NCI-H1417 treated with DMSO at 0.1 percent for 48 hours (cell line): ENCODE measurements at regions not wholly inside any gene's neighbourhood (a gene's known extent, or its start where the extent isn't known, plus 50 kb on each side); places are given as distances from the start of the nearest gene placed in this dataset.

Experiments
- DNase-seq: peaks from one replicate; lab custom pipeline; 2025; lab: John Stamatoyannopoulos, UW

DNA sequence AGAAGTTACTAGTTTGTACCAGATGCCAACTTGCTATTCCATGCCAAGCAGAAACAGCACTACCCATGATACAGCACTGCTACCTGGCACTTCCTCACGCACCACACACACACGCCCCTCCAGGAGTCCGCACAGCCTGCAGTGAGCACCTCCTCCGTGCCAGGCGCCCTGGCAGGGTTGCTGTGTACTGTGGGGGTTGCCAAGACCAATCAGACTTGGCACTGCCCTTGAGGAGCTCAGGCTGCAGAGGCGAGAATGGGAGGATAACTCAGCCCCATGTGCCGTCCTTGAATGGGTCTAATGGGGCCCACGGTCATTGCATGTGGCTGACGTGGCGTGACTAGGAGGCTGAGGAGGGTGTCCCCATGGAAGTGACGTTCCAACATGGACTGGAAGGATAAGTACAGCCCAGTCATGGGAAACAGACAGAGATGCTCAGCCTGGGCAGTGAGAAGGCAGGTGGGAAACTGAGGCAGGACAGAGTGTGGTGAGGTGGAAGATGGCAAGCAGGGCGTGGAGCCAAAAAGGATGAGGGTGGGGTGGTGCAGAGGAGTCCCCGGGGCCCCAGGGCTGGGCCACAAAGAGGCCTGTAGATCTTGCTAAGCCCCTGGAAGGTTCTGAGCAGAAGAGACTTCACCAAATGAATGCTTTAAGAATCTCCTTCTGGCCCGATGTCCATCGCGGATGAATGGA is 65.3 kb upstream of the C14orf180 start:
- no peak for DNase-seq

DNA sequence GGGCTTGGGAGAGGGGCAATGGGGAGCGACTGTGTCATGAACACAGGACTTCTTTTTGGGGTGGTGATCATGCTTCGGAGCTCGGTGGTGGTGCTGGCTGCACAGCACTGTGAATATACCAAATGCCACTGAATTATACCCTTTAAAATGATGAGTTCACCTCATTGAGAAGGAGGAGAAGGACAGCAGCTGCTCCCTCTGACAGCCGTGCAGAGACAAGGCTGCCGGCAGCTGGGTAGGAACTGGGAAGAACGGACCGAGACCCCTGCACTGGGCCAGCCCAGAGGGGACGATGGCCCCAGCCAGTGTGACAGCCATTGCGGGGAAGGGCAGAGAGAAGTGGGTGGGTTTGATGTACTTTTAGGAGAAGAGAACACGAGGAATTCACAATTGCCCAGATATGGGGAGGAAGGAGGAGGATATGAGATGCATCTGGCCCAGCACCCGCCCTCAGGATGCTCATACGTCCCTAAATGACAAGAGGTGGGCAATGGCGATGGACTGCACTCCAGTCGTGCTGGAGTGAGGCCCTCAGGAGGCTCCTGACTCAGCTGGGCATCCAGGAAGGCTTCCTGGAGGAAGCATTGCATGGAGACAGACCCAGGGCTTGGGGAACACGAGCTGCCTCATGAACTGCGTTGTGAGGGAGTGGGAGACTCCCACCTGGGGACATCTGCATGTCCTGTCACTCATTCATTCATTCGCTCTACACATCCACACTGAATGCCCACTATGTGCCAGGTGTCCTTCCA is 64.3 kb upstream of the C14orf180 start:
- DNase-seq, result no peak

DNA sequence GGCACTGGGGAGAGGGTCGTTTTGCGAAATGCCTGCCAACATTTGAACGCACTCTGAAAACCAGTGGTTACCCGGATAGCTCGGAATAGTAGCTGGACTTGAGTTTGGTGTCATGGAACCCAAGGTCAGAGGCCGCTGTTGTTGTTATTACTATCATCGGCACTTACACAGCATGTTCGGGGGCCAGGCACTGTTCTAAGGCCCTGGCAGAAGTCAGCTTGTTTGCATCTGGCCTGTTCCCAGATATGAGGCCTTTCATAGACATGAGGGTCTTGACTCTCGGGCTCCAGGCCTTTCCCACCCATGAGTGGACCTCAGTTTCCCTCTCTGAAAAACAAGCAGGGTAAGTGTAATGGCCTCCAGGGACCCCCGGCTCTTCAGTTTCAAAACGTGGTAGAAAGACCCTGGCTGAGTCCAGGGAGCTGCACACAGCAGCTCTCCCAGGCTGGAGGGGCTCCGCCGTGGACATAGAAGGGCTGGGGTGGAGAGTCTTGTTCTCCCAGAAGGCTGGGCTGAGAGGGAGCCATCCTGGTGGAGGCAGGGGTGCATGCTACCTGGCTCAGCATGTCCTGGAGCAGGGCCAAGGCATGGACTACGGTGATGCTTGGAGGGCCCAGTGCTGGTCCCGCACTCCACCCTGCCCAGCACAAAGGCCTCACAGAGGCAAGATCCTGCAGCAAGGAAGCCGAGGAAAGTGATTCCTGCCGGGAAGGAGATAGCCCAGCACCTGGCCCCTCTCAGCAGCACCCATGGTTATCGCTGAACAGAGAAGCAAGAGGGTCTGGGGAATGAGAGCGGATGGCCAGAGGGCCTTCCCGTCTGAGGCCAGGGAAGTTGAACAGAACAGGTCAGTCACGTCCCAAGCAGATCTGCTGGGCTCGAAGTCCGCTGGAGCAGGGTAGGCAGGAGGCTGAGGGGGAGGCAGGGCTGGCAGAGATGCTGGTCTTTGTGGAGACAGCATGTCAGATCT is 63.5 kb upstream of the C14orf180 start:
- DNase-seq, result no peak

DNA sequence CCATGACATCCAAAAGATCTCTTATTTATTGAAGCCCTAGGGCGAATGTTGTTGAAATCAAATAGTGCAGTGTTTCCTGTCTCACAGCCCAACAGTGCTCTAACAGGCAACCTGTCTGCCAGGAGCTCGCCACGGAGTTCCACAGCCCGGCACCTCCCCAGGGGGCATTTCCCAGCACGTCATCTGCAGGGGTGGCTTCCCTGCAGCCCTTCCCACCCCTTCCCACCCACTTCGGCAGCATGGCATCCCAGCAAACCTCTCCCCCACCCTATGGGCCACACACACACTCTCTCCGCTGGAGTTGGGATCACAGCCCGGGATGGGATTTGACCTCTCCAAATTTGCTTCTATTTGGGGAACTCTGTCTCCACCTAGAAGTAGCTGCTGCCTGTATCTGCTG is 62.7 kb upstream of the C14orf180 start:
- DNase-seq, result no peak

DNA sequence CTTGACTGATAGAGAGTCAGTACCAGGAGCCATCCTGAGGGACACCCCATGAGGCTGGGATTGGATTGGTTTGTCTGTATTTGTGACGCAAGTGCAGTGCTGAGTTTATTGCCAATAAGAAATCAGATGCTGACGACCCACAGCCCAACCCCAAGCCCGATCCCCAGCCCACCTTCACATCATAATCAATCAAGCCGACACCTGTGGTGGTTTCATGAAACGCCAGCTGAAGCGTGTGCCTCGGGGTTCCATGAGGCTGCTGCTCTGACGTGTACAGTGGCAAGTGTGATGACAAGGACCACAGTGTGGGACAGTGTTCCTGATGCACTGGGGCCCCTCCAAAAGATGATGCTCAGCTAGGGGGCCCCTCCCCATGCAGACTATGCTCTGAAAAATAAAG is 62.1 kb upstream of the C14orf180 start:
- no peak for DNase-seq

DNA sequence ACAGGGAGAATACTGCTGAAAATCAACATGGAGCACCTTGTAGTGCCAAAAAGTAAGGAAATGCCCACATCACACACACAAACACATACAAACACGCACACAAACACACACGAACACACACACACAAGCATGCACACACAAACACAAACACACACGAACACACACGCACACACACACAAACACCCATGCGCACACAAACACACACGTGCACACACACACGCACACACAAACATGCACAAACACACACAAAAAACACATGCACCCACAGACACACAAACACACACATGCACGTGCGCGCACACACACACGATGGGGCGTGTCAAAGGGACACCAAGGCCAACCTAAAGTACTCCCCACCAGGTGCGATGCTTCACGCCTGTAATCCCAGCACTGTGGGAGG is 61.7 kb upstream of the C14orf180 start:
- DNase-seq, result no peak

DNA sequence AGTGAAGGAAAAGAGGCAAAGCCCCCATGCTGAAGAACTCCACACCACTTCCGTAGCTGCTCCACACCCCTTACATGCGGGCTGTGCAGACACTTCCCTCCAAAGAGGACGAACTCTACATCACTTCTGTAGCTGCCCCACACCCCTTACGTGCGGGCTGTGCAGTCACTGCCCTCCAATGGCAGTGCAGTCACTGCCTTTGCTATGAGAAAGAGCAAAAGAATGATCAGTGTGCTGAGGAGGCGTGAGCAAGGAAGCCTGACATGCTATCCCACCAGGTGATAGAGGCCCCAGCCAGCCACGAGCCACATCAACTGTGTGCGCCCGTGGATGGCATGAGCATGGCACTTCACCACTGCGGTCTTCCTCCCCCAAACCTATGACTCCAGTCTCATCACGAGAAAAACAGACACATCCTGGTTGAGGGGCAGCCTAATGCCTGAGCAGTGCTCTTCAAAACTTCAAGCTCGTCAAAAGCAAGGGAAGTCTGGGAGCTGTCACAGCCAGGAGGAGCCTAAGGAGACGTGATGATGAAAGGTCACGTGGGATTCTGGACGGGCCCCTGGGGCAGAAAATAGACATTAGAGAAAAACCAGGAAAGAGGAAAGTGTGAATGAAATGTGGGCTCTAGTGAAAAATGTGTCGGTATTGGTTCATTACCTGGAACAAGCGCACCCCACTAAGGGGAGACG is 60.8 kb upstream of the C14orf180 start:
- DNase-seq, result no peak

DNA sequence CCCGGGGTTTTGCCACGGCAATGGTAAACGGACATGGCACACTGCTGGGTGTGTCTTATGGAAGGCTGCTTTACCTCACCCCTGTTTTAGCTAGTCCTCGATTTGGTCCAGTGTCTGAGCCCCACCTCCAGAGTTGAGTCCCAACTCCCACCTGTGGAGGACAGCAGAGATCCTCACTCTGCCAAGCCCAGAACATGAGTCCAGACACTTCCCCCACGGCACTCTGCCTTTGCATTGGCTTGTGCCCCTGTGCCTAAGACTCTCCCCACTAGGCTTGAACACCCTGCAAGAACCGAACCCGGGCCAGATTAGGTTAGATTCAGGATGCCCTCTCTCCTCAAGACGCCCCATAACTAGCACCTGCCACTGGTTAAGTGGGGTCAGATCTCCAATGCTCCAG is 59.8 kb upstream of the C14orf180 start:
- DNase-seq, result no peak

DNA sequence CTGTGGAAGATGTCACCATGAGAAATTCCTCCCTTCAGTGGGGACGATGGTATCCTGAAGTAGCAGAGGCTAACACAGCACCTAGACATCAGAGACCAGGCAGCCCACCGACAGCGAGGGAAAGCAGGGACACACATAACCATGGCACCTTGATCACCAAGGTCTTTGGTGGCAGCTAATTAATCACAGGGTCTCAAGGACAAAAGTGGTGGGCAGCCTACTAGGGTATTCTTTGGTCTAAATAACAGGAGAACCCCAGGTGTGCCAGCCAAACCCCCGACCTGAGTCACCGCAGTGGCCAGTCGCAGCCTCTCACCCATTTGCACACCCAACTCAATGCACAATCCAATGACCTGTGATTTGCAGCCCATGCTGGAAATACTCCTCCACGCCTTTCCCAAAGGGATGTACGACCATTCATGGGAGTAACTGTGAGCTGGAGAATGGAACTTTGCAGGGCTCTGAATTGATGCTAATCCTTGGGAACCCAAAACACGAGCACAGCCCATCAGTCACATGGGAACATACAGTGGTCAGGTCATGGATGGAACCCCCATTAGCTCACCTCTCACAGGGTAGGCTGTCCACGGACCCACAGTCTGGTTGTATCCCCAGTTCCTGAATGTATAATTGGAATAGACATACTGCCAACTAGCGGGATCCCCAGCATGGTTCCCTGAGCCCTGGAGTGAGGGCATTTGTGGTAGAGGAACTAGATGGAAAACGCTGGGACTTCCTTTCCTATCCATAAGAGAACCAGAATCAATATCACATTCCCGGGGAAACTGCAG is 58.7 kb upstream of the C14orf180 start:
- no peak for DNase-seq

DNA sequence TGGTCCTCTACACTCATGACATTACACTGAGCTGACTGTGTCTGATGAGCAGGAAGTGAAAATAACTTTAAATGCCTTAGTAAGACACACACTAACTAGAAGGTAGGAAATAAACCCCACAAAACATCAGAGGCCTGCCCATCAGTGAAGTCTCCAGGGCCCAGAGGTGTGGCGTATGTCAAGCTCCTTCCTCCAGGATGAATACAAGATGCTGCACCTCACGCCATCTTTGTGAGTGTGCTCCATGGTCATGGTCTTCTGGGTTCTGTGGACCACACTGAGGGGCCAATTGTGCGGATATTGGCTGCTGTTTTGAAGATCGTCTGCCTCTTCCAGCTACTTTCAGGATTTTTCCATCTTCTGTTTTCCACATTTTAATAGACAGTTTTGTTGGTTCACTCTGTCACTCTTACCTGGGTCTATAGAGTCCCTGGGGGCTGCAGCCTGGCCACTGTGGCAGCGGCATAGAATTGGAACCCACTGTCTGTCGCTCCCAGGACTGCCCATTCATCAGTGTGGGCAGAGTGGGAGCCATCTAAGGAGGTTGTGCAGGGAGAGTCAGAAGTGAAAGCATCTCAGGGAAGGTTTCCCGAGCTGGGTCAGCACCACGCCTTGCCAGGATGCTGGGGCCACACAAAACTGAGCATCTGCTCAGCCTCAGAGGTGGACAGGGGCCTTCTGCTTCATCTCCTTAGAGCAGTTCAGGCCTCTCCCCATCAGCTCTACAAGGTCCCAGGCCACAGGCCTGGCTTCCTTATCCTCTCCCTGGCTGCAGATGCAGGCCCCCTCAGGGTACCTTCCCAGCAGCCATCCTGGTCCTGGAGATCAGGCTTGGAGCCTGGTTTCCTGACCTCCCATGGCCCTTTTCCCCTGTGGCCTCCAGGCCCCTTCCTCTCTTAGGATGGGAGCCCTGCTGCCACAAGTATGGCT is 57.5 kb upstream of the C14orf180 start:
- no peak for DNase-seq

DNA sequence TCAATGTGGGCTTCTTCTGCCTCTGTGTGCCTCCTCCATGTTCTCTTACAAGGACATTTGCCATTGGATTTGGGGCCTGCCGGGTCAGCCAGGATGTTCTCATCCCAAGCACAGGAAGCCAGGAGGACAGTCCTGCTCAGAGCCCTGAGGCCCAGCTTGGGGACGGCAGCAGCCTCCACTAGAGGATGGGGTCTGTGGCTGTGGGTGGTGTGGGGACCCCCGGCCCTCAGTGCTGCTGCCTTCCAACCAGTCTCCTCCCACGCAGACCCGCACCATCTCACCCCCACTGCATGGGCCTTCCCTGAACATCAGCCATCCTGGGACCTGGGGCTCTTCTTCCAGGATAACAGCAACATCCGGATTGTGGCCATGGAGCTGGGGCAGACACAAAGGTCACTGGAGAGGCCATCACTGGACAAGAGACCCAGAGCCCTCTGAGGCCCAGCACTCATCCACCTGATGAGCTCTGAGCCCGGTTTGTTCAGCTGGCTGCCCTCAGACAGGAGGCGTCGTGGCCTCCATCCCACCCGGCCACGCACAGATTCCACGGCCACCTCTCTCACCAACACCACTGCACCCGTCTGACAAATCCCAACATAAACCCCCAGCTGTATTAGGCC is 56.5 kb upstream of the C14orf180 start:
- DNase-seq, result no peak

DNA sequence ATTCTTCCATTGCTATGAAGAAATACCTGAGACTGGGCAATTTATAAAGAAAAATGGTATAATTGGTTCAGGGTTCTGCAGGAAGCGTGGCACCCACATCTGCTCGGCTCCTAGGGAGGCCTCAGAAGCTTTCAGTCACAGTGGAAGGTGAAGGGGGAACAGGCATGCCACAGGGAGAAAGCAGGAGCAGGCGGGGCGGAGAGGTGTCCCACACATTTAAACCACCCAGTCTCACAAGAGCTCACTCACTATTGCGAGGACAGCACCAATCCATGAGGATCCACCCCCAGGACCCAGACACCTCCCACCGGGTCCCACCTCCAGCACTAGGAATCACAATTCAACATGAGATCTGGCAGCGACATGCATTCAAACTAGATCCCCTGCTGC is 56.0 kb upstream of the C14orf180 start:
- DNase-seq, result no peak

DNA sequence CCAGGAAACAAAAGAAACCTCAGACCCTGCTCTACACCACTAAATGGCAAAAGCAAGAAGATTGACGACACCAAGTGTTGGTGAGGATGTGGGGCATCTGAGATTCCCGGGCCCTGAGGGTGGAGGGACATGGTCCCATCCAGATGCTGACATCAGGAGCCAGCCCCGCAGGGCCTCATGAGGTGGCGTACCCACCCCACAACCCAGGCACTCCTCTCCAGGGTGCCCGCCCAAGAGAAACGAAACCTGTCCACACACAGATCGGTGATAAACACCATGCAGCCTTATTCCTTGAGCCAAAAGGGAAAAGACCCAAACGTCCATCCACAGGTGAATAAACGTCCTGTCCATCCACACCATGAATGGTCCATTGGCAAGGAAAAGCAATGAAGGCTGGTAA is 54.8 kb upstream of the C14orf180 start:
- DNase-seq, result no peak

DNA sequence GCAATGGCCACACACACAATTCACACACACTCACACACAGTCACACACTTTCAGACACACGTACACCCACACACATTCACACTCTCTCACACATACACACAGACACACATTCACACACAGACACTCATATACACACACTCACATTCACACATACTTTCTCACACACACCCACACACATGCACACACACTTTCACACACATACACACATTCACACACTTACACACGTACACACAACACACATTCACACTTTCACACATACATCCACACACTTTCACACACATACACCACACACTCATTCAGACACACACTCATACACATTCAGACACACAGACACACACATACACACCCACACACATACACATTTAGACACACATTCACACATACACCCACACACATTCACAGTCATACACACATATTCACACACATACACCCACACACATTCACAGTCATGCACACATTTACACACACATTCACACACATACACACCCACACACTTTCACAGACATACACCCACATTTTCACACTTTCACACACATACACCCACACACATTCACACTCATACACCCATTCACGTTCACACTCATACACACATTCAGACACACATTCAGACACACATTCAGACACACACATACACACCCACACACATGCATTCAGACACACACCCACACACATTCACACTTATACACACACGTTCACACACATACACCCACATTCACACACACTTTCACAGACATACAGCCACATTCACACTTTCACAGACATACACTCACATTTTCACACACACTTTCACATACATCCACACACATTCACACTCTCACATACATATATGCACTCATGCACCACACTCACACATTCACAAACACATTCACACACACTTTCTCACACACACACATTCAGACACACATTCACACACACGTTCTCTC is 52.6 kb upstream of the C14orf180 start:
- no peak for DNase-seq

DNA sequence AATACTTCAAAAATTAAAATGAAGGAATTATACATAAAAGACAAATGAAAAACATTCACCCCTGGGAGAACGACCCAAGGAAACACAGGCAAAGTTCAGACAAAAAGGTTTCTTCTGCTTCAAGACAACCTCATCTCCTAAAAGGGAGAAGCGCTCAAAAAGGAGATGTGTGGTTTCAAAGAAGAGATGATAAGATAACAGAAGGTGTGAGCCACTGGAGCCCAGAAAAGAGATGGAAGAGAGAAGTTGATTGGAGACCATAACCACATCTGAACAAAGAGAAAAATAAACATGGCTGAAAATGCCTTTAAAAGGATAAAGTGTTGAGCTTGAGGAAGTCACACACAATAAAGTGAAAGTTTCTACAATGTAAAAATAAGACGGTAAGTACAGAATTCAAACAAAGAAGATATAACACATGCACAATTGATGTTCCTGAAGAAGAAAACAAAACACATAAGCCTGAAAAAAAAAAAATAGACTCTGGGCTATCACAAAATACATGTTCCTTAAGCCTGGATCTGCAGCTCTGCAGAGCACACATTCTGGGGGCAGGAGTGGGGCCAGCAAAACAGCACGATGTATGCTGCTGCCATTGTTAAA is 51.6 kb upstream of the C14orf180 start:
- DNase-seq, result no peak

DNA sequence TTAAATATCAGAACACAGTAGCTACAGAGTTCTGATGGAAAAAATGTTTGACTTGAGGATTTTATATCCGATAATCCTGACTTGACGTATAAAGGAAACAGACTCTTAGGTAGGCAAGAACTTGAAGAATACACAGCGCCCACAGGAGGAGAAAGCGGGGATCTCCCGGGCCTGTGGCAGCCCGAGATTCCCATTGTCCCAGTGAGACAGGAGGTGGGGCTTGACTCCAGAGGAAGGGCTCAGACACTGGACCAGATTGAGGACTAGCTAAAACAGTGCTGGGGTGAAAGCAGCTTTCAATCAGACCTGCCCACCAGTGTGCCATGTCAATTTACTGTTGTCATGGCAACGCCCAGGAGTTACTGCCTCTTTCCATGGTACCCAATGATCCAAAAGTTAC is 51.1 kb upstream of the C14orf180 start:
- no peak for DNase-seq
